ENCODE measurements at regions not wholly inside any gene's neighbourhood (a gene's known extent, or its start where the extent isn't known, plus 50 kb on each side); places are given as distances from the start of the nearest gene placed in this dataset.

DNA sequence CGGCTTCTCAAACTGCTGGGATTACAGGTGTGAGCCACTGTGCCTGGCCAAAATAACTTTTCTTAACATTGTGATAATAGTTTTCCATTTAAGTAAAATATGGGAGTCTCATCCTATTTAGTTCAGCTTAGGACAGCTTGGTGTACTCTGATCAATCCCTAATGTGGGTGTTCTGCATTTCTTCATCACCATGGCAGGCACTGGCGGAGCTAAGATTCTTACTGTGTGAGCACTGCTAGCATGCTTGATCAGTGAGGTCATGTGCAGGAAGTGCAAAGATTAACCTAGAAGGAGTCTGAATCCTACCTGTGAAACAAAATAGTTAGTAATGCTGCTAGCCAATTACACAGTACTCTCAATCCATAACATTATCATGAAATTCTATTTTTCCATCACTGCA lies 1684.2 kb upstream of the SLC10A2 start:
- DNase-seq (ENCODE audit: low read depth): no peak

DNA sequence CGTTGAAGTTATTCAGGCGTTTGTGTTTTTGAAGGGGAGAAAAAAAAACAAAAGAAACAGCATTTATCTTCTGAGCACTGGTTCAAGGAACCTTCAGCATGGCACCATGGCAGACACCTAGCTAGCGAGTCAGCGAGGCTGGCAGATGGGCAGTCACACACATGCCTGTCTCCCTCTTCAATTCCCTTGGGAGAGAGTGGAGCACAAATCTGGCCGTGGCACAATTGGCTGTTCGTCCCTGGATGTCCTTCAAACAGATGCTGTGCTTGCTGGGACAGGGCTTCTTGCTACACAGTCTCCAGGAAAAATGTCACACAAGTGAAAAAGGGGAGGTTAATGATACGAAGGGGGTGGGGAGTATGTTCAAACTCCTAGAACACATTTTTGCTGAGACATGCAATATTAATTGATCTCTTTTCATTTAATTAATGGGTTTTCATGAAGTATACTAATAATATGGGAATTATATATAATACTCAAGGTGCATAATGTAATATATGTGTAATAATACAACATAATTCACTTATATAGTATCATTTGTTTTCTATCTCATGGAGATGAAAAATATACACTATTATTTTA lies 1674.5 kb upstream of the SLC10A2 start:
- no peak for DNase-seq (ENCODE audit: low read depth)

DNA sequence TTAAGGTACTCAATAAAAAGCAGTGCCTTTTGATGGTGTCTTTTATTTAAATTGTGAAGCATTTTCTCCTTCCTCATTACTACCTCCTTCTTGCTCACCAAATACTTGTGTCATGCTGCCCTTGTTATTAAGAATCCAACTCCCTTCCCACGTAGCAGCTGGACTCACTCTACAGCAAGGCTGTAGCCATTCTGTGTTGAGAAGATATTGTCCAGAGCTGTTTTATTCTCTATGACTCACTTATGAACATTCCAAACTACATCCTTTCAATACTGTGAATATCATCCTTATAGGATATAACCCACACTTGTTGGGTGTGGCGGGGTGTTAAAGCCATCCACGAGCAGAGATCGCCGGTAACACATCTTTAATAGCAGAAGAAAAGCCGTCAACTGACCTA lies 1671.5 kb upstream of the SLC10A2 start:
- no peak for DNase-seq (ENCODE audit: low read depth)

- DNase-seq (ENCODE audit: low read depth): no peak
Measured at GRCh38 chr13:104733427-104733826, 1667.2 kb upstream of the SLC10A2 start.

DNA sequence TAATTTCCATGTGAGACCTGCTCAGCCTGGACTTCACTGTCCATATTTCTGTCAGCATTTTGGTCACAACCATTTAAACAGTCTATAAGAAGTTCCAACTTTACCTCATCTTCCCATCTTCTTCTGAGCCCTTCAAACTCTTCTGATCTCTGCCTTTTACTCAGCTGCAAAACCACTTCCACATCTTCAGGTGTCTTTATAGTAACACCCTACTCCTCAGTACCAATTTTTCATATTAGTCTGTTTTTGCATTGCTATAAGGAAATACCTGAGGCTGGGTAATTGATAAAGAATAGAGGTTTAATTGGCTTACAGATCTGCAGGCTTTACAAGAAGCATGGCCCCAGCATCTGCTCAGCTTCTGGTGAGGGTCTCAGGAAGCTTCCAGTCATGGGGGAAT lies 1648.9 kb upstream of the SLC10A2 start:
- DNase-seq (ENCODE audit: low read depth): no peak

DNA sequence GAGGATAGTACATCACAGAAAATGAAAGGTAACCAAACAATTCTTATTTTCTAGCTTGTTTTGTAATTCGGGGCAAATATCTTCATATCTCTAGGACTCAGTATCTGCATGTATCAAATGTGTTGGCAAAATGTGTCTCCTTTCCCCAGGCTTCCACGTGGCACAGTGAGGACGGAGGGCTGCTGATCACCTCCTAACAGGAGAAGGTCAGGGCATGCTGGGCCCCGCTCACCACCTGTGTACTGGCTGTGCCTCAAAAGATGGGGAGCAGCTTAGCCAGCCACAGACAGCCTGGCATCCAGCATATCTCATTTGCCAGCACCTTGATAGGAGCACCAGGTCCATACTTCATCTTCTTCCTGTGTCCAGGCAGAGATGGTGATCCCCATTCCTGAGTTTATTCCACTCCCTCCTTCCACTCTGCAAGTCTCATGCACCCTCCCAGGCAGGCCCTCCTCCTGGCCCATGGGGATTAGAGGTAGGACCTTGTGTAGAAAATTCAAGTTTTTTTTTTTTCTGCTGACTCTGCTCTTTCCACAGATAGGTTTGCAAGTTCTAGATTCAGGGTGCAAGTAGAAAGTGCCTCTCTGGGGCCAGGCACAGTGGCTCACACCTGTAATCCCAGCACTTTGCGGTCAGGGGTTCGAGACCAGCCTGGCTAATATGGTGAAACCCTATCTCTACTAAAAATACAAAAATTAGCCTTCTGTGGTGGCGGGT lies 1639.0 kb upstream of the SLC10A2 start:
- no peak for DNase-seq (ENCODE audit: low read depth)

DNA sequence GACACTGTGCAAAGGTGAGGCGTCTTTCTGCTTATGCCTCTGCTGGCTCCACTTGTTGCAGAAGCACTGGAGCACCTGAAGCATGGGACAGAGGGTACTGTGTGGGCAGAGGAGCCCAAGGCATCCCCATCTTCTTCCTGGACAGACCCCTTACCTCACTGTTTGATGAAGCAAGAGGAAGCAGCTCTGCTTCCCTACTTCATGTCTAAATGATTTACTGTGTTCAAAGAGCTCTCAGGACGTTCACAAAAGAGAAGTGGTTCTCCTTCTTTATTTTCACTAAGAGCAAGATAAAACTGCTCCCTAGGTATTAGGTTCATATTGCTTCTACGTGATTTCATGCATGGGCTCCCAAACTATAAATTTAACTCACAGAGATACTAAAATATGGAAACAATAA lies 1635.4 kb upstream of the SLC10A2 start:
- DNase-seq (ENCODE audit: low read depth): no peak

GRCh38 chr13:104694397-104694796 lies 1628.2 kb upstream of the SLC10A2 start:
- no peak for DNase-seq (ENCODE audit: low read depth)

DNA sequence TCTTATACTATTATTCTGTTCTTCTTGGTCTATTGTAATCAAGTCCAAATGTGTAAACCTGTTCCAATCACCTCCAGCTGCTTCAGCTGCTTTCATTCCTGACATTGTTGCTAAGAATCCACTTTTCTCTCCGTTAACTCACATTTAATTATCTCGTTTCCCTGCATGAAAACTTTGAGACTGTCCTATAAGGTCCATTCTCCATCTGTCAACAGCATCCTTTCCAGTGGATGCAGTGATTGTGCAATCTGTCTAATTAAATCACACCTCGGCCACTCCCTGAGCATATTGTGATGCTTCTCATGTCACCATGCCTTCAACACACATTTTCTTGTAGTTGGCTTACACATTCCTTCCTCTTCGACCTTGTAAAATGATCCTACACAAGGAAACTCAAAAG lies 1626.9 kb upstream of the SLC10A2 start:
- DNase-seq (ENCODE audit: low read depth): no peak

- DNase-seq (ENCODE audit: low read depth): no peak
Measured at GRCh38 chr13:104691767-104692467, 1625.7 kb upstream of the SLC10A2 start.

DNA sequence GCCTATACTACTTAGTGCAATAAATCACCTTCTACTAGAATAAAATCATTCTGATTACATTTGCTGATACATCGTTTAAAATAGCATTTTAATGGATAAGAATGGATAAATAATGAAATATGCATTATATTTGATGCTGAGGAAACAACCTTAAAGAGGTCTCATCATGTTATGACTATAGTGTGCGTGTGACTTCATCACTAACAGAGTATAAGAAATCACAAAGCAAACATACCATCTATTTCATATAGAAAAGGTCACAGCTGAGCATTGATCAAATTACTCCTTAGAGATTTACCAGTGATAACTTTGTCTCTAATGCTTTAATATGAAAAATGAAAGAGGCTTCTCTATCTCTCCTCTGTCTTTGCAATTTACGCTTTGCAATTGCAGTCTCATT lies 1620.3 kb upstream of the SLC10A2 start:
- no peak for DNase-seq (ENCODE audit: low read depth)

- no peak for DNase-seq (ENCODE audit: low read depth)
Measured at GRCh38 chr13:104683789-104684188, 1617.6 kb upstream of the SLC10A2 start.

GRCh38 chr13:104678161-104678560 lies 1611.9 kb upstream of the SLC10A2 start:
- no peak for DNase-seq (ENCODE audit: low read depth)

GRCh38 chr13:104671901-104672300 lies 1605.7 kb upstream of the SLC10A2 start:
- DNase-seq (ENCODE audit: low read depth): no peak

DNA sequence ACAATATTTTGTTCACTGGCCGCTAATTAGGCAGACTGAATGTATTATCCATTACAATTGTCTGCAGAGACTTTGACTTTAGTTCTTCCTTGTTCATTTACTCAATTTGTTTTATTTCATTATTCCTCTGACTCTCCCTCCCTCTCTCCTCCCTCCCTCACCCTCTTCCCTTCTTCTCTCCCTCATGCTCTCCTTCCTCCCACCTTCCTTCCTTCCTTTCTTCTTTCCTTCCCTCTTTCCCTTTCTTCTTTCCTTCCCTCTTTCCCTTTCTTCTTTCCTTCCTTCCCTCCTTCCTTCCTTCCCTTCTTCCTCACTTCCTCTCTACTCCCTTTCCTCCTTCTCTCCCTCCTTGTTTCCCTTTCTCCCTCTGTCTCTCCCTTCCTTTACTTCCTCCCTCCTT lies 1591.0 kb upstream of the SLC10A2 start:
- DNase-seq (ENCODE audit: low read depth): no peak

DNA sequence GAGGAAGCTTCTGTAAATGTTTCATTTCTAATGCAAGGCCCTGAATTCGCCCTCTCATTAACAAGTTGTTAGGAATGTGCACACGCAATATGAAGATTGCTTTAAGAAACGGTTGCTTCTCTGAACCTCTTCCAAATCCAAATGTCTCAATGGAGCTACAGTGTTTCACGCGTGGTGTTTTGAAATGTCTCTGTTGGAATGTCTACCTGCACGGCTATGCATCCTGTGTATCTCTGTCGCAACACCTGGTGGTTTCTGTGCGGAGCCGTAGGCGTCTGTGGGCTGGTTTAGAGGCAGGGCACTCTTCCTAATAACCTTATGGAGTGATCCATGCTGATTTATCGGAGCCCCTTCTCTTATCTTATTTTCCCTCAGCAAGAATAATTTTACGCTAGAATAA lies 1584.2 kb upstream of the SLC10A2 start:
- no peak for DNase-seq (ENCODE audit: low read depth)

DNA sequence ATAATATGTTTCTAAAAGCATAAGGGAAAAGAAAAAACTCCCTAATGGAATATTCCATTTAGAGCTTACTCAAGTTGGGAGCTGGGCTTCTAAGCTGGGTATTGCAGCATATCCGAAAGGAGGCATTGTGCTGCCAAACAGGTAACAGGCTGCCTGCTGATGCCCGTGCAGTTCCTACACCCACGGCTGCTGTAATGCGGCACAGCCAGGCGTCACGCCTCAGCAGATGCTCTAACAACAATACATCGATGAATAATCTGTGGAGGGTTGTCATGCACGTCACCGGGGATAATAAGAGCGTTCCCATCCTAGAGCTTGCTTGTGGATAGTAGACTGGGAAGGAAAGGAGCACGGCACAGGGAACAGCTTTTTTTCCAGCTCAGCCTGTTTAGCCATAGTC lies 1582.1 kb upstream of the SLC10A2 start:
- DNase-seq (ENCODE audit: low read depth): no peak

DNA sequence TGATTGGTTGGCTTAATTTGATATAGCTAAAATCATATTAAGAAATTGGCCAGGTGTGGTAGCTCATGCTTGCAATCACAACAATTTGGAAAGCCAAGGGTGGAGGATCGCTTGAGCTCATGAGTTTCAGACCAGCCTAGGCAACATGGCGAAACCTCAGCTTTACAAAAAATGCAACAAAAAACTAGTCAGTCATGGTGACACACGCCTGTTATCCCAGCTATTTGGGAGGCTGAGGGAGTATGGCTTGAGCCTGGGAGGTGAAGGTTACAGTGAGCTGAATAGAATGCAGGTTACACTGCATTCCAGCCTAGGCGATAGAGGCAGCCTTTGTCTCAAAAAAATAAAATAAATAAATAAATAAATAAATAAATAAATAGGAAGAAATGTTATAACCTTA lies 1579.6 kb upstream of the SLC10A2 start:
- no peak for DNase-seq (ENCODE audit: low read depth)

DNA sequence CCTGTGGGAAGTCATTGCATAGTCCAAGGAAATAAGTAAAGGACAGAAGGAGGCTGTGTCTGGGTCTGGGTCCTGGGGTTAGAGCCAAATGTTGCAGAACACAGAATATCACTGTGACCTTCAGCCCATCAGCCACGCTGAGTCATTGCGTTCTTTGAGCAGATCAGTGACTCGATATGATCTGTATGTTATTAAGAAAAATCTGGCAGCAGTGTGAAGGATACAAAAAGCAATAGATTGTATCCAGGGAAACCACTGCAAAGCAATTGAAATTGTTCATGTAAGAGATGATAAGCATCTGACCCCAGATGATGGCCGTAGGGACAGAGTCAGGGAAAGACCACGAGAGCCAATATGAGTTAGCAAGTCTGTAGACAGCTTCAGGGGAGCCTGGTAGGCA lies 1575.1 kb upstream of the SLC10A2 start:
- no peak for DNase-seq (ENCODE audit: low read depth)

DNA sequence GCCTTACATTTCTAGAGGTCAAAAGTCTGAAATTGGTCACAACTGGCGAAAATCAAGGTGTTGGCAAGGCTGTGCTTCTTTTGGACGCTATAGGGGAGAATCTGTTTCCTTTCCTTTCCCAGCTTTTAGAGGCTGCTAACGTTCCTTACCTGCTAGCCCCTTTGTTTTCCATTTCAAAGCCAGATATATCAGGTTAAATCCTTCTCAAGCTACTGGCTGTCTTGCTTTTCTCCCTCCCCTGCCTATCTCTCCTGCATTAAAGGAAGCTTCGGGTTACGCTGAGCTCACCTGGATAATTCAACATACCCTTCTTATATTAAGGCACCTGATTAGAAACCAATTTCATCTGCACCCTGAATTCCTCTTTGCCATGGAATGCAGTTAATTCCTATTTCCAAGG lies 1569.7 kb upstream of the SLC10A2 start:
- no peak for DNase-seq (ENCODE audit: low read depth)

- DNase-seq (ENCODE audit: low read depth): no peak
Measured at GRCh38 chr13:104634016-104634415, 1567.8 kb upstream of the SLC10A2 start.

DNA sequence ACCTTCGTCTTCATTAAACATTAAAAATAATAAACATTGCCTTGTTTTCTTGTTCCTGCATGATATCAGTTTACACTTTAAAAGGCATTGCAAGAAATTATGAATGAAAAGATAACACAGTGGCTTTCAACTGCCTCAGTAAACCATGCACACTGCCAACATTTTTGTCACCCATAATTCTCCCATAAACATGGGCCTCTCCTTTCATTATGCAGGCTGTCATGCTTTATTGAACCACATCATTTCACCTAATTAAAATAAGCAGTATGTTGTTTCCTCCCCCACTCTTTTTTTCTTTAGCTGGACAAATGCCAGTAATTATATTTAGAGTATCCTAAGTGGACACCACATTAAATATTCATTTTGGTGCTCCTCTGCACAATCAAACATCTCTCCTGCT lies 1566.5 kb upstream of the SLC10A2 start:
- no peak for DNase-seq (ENCODE audit: low read depth)

GRCh38 chr13:104625201-104625600 lies 1559.0 kb upstream of the SLC10A2 start:
- no peak for DNase-seq (ENCODE audit: low read depth)

- DNase-seq (ENCODE audit: low read depth): no peak
Measured at GRCh38 chr13:104616990-104617389, 1550.8 kb upstream of the SLC10A2 start.
